Uterus (tissue), 3 donors: ENCODE measurements at regions not wholly inside any gene's neighbourhood (a gene's known extent, or its start where the extent isn't known, plus 50 kb on each side); places are given as distances from the start of the nearest gene placed in this dataset.

ENCODE experiments used
- DNase-seq, 2 donors: peaks; one replicate each; pipeline ENCODE4 v3.0.0-alpha.2; 2019 to 2020
- H3K27ac ChIP-seq, 2 donors: fragments of 200-600 bp; sonication (generic); 1 replicate in 1 of 2; 2 replicates in 1 of 2; pipeline ENCODE4 v1.5.1; 2016 to 2018
- H3K27me3 ChIP-seq, 2 donors: fragments of 200-600 bp; sonication (generic); one replicate each; pipeline ENCODE4 v1.5.1; 2018 to 2019; ENCODE audit warnings: control low read depth in 1 of 2
- H3K36me3 ChIP-seq, 2 donors: fragments of 200-600 bp; sonication (generic); one replicate each; pipeline ENCODE4 v1.5.1; 2019; ENCODE audit warnings: control low read depth in 1 of 2
- H3K4me1 ChIP-seq, 2 donors: fragments of 200-600 bp; sonication (generic); one replicate each; pipeline ENCODE4 v1.5.1; 2018 to 2019; ENCODE audit warnings: control low read depth in 1 of 2
- H3K4me3 ChIP-seq, 2 donors: fragments of 200-600 bp; sonication (generic); 1 replicate in 1 of 2; 2 replicates in 1 of 2; pipeline ENCODE4 v1.5.1; 2018 to 2019; ENCODE audit warnings: mild to moderate bottlenecking in 1 of 2
- H3K9me3 ChIP-seq, 2 donors: fragments of 200-600 bp; sonication (generic); one replicate each; pipeline ENCODE4 v1.5.1; 2019; ENCODE audit warnings: control low read depth in 1 of 2
- CTCF ChIP-seq, 4 experiments: fragments of 200-600 bp in 2 of 4; fragments of 450-650 bp in 2 of 4; sonication (generic) in 2 of 4; IDR thresholded peaks; one replicate each; pipeline ENCODE4 v1.5.1; 2016 to 2019; ENCODE audit warnings: antibody characterized with exemption in 4 of 4, mild to moderate bottlenecking in 2 of 4, moderate library complexity in 1 of 4
- POLR2A ChIP-seq, 2 donors: fragments of 450-650 bp; IDR thresholded peaks; one replicate each; pipeline ENCODE4 v1.6.1; 2016; ENCODE audit warnings: antibody characterized with exemption in 2 of 2, mild to moderate bottlenecking in 1 of 2, moderate library complexity in 1 of 2
- intact Hi-C: fragments of 100-400 bp; cut with DNase I; formaldehyde crosslinking; loops from one replicate; pipeline ENCODE4 v1.15.1; 2023; ENCODE audit warnings: low total_unique reads
- donor health status: DM: yes; HTN: yes; CAD: no.

GRCh38 chrX:10798041-10798440 lies 177.7 kb upstream of the MID1 start:
- TF ChIP-seq POLR2A (IDR thresholded peaks at IDR 0.05) (no peak), CTCF (IDR thresholded peaks at IDR 0.05) (no peak)
- DNase-seq, result no peak
- Histone ChIP-seq H3K27ac (peak overlapping the region; percentile 40 to 47), H3K9me3 (no peaks in the 10 kb centered on the region), H3K27me3 (no peaks in the 10 kb centered on the region), H3K4me1 (peaks cover 0 to 6% of the 10 kb centered on the region in 2 donors), H3K4me3 (no peak overlapping the region), H3K36me3 (no peaks in the 10 kb centered on the region)
- intact Hi-C loops, result no loop called here

DNA sequence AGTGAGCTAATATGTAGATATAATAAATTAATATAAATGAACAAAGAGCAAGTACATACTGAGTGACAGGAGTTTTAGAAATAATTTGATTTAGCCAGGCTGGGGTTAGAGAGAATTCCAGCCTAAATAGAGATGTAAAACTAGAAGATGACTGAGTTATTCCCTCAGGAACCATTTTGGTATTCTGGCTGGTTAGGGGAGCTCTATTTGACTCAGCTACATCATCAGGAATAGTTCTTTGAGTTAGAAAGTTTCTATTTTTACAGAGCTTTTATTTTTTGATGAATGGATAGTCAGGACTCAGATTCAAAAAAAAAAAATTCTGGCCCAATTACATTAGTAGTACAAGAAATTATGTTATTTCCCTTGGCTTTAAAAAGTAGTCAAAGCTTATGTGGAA lies 180.4 kb upstream of the MID1 start:
- no peaks in the 10 kb centered on the region for H3K4me1 ChIP-seq
- intact Hi-C loops, result no loop called here
- H3K27ac ChIP-seq, result peak overlapping the region; percentile 58
- H3K27me3 ChIP-seq, result no peaks in the 10 kb centered on the region
- no peak for DNase-seq
- no peaks in the 10 kb centered on the region for H3K9me3 ChIP-seq
- H3K36me3 ChIP-seq, result no peaks in the 10 kb centered on the region
- H3K4me3 ChIP-seq, result no peak overlapping the region
- TF ChIP-seq CTCF (IDR thresholded peaks at IDR 0.05), result no peak
- TF ChIP-seq POLR2A (IDR thresholded peaks at IDR 0.05), result no peak

DNA sequence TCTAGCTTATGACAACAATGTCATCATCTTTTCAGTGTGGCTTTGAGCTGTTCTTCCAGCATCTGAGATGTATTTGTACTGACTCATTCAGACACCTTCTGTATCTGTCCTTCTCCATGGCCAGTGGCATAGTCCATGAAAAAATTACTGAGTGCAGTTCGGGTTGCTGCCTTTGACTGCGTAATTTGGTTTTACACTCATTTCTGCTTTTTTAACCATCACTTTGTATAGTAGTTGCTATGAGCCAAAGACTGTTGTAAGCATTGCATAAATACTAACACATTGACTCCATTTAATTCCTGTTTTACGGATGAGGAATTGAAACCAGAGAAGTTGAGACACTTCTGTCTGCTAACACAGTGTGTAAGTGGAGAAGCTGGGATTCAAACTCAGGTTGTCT lies 190.7 kb upstream of the MID1 start:
- Histone ChIP-seq H3K4me1 (no peaks in the 10 kb centered on the region), H3K27me3 (no peaks in the 10 kb centered on the region), H3K4me3 (no peak overlapping the region), H3K27ac (no peak overlapping the region), H3K9me3 (no peaks in the 10 kb centered on the region), H3K36me3 (no peaks in the 10 kb centered on the region)
- TF ChIP-seq CTCF (IDR thresholded peaks at IDR 0.05) (no peak), POLR2A (IDR thresholded peaks at IDR 0.05) (no peak)
- intact Hi-C loops, result no loop called here
- no peak for DNase-seq

DNA sequence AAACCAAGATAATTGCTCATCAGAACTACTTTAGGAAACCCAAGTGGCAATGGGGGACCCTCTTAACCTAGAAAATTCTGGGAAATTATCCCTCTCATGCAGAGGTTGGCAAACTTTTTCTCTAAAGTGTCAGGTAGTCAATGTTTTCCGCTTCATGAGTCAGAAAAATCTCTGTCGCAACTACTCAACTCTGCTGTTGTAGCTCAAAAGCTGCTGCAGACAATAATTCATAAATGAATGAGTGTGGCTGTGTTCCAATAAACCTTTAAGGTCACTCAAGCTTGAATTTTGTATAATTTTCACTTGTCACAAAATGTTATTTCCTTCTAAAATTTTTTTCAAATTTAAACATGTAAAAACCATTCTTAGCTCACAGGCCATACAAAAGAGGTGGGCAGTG lies 193.4 kb upstream of the MID1 start:
- intact Hi-C loops, result no loop called here
- TF ChIP-seq POLR2A (IDR thresholded peaks at IDR 0.05), result no peak
- TF ChIP-seq CTCF (IDR thresholded peaks at IDR 0.05), result no peak
- no peaks in the 10 kb centered on the region for H3K9me3 ChIP-seq
- DNase-seq, result no peak
- H3K4me1 ChIP-seq, result no peaks in the 10 kb centered on the region
- no peaks in the 10 kb centered on the region for H3K36me3 ChIP-seq
- H3K27ac ChIP-seq, result no peak overlapping the region
- no peak overlapping the region for H3K4me3 ChIP-seq
- no peaks in the 10 kb centered on the region for H3K27me3 ChIP-seq

- no peak for DNase-seq
- Histone ChIP-seq H3K4me3 (no peak overlapping the region), H3K4me1 (no peaks in the 10 kb centered on the region), H3K36me3 (no peaks in the 10 kb centered on the region), H3K27me3 (no peaks in the 10 kb centered on the region), H3K27ac (peak overlapping the region in 1 of 2 donors; percentile 20), H3K9me3 (no peaks in the 10 kb centered on the region)
- intact Hi-C loops, result no loop called here
- TF ChIP-seq POLR2A (IDR thresholded peaks at IDR 0.05) (no peak), CTCF (IDR thresholded peaks at IDR 0.05) (no peak)
Measured at GRCh38 chrX:10818651-10819050, 198.3 kb upstream of the MID1 start.
